CD4-positive, alpha-beta T cell treated with Interleukin-6 at 100 ng/mL for 8 hours (primary cell): ENCODE measurements at regions not wholly inside any gene's neighbourhood (a gene's known extent, or its start where the extent isn't known, plus 50 kb on each side); places are given as distances from the start of the nearest gene placed in this dataset.

Experiments
- DNase-seq: peaks from one replicate; pipeline ENCODE4 v3.0.0-alpha.2; 2020; ENCODE audit warnings: mixed read lengths, low spot score

DNA sequence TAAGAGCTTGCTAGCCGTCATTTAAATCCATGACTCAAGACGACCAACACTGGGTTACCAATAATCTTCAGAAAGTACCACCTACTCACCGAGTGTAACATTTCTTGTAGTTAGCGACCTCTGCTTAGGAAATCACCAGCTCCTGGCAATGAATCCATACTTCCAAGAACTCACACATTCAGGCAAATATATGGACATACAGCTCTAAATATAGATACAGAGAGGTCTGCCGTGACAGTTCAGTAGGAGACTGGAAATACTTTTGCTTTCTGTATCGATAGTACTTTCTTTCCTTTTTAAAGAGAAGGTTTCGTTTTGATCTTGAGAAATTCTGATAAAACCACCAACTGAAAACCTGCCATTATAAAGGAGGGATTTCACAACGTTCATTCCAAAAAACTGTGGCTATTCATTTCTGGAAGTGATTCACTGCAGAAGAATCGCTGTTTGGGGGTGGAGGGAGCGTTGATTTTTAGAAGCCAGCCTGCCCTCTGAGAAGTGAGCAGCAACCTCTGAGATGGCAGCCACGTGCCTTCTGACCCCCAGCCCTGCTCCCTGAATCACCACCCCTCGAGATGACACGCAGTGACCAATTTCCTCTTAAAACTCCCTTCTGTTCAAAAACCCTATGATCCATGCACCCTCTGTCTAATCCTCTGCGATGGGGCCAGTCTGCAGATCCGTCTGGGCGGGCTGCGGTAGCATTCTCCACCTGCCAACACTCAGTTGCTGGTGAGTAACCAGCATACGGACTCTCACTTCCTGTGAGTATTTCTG lies 179.0 kb upstream of the KLF14 start:
- peak; percentile 76 for DNase-seq

DNA sequence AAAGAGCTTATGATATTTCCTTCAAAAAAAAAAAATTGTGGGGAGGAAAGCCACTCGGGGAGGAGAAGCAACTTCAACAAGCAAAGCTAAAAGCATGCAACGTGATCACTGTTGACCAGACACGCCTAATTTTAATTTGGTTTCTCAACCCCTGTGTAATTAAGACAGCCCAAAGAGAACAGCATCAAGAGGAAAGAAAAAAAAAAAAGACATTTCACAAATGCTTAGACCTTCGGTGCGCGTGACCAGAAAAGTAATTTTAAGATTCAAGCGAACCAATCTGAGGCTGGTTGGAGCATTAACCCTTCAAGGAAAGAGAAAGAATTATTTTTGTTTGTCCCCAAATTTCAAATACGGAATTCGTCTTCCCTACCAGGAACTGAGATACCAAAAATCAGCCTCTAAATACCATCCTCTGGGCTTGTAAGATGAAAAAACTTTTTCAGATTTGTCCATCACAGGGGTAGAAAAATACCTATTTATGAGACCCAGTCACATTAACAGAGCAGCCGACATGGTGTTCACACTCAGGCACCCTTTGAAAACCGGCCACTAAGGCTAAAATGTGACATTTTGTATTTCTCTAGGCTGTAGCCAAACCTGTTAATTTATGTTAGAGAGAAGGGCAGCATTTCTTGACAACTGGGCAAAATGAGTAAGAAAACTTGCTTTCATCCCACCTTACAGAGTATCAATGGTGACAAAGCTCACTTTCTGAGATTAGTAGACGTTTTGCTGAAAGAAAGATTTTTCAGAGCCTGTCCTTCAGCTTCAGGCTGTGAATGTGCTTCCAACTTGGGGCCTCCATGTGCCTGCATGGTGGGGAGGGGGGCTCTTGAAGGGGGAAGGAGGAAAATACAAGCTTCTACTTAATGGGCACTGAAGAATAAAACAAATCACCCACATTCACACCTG lies 179.9 kb upstream of the KLF14 start:
- DNase-seq, result no peak

DNA sequence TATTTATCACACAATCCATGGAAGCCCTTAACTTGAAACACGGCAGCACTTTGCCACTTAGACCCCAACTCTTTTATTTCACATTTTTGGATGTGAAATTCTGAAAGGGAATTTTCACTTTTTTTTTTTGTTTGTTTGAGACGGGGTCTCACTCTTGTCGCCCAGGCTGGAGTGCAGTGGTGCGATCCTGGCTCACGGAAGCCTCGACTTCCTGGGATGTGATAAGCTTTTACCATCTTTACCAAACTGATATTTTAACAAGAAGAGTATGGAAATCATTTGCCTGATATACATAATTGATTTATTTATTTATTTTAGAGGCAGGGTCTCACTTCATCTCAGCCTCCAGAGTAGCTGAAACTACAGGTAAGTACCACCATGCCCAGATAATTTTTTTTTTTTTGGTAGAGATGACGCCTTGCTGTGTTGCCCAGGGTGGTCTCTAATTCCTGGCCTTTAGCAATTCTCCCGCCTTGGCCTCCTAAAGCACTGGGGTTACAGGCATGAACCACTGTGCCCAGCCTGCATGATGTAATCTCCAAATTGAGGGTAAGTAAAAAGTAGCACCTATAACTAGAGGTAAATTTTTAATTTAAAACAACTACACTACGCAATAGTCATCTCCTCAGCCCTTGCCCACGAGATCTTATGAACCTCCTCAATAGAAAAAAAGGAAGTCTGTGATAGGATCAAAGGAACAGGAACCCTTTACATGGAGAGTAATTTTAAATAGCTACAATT lies 180.7 kb upstream of the KLF14 start:
- no peak for DNase-seq

DNA sequence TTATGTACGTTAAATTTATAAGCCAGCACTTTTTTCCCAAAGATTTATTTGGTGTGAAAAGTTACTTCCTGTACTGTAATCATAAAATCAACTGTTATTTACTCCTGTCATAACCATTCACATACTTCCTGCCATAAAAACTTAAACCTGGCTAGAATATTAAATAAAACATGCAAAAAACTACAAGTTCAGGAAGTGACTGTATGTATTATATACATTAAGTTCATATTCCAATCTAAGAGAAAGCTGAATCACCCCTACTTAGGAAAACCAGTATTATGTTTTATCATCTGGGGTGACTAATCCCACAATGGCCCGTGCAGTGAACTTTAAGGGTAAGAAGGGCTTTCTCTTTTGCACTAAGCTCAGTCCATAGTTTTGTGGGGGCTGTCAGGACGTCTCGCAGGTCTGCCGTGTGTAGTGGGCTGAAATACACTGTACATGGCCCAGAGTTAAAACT lies 183.7 kb upstream of the KLF14 start:
- no peak for DNase-seq

DNA sequence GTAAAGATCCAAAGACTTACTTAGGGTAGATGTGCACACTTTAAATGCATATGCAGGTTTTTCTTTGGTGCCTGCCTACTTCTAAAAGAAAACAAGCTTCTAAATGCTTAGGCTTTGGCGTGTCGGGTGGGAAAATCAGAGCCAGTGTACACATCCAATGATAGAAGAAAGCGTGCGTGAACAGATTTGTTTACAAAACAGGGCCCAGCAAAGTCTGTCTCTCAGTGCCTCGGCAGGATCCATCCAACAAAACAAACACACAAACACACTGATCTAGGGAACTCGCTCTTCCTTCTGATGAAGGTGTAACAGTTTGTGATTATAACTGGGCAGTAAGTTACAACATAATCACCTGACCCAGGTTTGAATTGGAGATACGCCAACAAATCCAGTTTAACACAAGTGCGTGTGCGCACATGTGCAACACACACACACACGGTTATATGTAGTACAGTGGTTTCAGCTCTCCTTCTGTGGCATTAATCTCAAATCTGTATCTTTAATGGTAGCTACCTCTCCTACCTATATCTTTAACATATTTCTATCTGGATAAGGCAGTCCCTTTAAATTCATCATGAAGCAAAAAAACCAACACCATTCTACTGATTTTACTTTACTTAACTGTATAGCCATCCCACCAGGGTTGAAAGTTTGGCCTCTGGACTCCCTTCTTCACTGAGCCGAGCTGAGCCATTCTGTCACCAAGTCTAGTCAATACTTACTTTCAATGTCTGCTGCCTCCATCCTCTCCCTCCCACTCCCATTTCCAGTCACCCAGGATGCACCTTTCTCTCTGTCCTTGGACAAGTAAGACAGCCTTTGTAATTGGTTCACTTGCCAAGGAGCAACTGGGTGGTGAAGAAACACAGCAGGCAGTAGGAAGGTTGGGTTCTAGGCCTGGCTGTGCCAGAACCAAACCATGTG lies 184.4 kb upstream of the KLF14 start:
- DNase-seq, result no peak

DNA sequence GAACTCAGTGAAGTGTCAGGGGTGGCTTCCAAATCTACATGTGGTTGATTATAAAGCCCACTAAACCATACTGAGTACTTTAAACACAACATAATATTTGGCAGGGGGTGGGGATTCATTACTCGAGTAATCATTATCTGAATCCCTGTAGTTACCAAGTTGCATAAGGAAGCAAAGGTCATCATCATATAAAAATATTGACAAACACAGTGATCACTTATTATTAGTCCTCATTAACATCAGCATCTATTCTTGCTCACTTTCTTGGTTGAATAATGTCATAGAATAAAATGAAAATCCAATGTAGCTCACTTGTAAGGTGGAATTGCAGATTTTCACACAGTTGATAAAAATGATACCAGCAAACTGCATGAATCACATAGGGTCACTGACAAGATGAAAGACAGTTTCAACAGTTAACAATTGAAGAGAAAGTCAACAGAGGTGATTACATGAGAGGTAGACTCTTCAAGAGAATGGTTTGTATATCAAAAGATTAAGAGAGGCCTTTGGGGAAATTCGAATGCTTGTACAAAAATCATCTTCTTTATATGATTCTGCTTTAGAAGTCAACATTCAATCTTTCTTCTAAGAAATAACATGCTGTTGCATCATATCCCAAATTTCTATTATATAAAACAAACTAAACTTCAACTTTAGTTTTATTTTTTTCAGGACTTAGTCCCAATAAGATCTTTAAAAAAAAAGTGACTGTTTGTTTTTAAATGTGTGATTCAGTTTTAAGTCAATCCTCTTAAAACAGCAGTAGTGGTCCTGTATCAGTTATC lies 185.5 kb upstream of the KLF14 start:
- no peak for DNase-seq

DNA sequence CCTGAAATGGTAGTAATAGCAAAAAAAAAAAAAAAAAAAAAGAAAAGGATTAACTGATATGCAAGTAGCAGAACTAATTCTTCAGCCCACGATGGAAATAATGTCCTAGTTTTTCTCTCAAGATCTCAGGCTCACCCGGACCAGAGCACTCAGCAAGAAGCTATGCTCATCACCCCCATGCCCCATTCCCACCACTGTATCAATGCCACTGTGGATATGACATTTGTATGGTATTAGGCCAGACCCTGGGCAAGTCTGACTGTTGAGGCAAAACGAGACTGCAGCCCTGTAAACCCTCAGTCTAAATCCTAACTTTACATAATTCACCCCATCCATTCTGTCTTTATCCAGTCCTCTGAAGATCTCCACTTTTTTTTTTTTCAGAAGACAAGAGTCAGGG lies 186.1 kb upstream of the KLF14 start:
- no peak for DNase-seq

DNA sequence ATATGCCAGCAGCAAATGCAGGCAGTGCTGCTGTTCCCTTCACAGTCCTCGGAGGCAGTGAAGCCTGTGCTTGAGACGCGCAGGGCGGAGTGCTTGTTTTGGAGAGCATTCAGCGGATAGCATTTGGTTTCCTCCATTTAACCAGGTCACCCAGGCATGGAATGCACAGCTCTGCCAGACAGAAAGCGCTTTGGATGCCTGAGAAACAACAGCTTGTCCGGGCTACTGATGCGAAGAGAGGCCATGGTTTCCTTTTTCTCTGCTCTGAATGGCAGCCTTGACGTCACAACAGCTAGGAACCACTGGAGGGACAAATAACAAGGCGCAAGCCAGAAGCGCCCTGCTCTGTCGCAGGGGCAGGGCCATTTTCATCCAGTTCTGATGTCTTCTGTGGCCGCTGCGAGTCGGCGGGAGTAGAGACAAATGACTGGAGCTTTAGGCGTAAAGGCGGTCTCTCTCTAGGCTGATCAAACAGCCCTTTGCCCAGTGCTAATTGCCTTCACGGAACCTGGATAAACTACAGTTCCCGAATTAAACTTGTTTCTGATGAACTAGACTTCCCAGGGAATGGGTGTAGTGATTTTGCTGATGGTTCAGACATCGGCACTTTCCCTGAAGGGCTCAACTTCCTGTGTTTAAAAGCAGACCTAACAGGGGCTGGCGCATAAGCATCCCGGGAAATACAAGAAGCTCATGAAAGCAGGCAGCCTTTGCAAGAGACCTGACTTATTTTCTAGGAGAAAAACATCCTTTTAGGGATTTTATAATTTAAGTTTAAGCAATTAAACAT lies 187.6 kb upstream of the KLF14 start:
- no peak for DNase-seq

DNA sequence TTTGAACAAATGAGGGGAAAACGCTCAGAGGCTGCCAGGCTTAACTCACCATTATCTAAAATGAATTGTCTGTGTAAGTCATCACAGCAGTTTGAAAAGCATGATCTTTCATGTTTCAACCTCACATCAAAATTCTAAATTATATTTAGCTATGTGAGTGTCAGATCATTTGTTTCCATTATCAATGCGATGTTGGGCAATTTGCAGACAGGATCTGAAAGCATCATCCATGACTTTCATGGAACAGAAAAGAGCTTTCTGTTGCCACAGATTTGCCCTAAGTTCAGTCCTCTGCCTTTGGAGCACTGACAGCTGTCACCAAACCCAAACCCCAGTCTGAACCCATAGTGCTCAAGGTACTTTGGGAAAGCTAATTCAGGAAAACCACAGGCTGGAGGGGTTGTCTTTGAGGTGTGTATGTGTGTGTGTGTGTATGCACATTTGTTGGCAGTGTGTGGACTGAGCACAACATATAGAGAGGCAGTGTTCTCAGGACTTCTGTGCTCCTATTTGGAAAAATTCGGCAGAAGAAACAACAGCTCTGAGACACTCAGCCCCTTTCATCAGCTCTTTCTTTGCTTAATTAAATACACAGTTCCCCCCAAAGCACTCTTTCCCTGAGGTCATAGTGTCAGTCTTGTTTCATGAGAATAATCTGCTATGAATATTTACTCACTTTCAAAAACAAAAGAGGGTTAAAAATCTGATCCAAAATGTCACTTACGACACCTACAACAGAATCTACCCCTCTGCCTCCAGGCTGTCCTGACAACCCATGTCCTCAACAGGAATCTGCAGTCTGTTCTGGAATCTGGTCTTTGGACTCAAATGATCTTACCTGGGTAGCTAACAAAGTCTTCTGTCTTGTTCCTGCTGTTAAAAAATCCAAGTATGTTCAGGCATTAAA lies 188.5 kb upstream of the KLF14 start:
- no peak for DNase-seq

DNA sequence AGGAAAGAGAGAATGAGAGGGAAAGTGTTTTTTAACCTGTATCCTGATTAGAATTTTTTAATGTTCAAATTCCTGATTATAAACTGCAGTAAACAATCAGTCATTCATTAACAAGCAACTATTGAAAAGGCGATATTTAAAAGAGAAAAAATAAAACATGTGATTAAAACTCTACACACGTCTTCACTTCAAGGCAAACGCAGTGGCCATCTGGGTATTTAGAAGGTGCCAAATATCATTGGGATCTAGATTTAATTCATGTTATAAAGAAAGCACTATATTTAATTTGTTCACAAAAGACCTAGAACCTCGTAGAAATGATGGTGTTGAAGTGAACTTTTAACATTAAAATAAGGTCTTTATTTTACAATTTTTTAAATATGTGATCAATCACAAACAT lies 189.4 kb upstream of the KLF14 start:
- no peak for DNase-seq

DNA sequence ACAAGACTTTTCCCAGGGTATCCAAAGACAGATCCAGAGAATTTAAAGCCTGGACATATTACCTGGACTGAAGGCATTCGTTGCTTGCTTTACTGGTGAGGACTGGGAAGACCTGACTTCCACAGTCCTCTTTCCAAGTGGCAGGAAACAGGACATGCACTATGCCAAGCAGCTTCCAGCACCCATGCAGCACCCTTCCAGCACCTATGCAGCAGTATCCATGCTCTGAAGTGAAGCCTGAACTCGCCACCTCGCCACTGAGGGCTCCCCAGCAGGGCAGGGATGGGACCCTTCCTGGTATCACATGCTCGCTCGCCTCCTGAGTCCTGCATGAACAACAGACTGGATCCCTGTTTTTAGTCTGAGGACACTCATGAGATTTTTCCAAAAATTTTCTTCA lies 189.9 kb upstream of the KLF14 start:
- no peak for DNase-seq

DNA sequence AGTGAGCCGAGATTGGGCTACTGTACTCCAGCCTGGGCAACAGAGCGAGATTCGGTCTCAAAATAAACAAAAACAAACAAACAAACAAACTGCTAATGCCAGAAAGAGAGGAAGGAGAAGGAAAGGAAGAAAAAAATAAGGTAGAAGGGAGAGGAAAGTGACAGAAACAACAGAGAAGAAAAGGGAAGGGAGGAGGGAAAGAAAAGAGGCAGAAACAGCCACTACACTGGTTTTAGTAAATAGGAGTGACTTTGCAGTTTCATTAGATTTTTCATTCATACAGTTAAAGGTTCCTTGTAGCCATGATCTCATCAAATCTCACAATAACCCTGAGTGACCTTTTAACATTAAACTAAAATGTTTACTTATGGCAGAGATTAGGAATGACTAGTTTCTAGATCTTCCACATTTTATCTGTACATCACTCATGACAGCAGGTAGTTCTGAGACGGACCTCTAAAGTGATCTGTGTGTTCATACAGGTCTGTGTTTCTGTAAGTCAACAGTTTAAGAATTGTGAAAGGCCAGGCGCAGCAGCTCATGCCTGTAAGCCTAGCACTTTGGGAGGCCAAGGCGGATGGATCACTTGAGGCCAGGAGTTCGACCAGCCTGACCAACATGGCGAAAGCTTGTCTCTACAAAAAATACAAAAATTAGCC lies 191.3 kb upstream of the KLF14 start:
- DNase-seq, result no peak

DNA sequence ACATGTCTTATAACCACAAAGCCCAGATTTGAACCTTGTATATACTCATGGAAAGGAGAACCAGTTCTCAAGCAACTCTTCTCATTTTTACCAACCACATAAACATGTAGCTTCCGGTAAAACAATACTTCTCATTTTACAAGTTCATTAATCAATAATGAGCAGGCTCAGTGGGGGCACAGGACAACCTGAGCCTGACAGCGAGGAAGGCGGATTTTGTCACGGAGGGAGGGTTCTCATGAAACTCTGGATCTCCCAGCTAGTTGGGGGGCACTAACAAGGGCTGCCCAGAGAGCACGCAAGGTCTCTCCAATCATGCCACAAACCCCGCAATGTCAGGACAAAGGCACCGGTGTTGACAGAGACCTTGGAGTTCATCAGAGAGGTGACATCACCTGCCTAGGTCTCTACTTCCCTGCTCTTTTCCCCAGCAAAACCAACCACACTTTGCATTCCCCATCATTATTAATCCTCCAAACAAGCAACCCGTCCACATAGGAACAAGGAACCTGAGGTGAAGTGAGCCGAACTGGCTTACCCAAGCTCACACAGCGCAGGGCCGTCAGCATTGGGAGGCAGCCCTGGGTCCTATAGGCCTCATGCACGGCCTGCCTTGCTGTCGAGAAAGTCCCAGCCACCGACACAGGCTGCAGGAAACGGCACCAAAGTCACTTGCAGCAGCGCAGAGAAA lies 192.1 kb upstream of the KLF14 start:
- peak; percentile 40 for DNase-seq

DNA sequence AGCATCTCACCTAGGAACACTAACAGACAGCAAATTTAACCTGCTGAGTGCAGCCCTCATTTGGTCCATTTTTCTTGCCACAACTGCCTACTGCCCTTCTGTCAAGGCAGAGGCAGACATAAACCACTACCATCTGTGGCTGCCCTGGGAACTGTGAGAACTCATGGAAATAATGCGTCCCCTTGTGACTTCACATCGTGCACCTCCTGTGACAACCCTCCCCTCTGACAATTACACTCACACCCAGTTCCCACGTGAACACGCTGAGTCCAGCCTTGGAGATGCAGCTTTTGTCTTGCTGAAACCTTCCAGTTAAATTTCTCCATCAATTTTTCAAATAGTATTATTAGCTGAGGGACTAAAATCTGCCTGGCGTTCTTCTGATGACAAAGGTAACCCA lies 193.1 kb upstream of the KLF14 start:
- no peak for DNase-seq

DNA sequence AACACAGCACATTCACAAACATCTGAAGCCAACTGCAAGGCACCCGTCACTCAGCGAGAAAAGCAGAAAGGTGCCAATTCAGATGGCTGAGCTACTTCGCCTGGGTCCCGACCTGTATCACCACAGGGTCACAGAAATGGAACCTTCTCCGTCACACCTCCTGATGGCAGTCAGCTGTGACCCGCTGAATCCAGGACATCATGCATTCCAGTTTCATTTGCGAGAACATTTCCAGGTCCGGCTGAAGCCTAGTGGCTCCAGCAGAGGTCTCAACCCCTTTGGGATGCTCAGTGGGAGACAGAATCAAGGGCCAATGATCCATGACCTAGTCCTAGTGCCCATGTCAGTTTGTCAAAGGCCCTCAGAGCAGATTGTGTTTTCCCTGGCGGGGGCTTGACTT lies 193.6 kb upstream of the KLF14 start:
- DNase-seq, result no peak

DNA sequence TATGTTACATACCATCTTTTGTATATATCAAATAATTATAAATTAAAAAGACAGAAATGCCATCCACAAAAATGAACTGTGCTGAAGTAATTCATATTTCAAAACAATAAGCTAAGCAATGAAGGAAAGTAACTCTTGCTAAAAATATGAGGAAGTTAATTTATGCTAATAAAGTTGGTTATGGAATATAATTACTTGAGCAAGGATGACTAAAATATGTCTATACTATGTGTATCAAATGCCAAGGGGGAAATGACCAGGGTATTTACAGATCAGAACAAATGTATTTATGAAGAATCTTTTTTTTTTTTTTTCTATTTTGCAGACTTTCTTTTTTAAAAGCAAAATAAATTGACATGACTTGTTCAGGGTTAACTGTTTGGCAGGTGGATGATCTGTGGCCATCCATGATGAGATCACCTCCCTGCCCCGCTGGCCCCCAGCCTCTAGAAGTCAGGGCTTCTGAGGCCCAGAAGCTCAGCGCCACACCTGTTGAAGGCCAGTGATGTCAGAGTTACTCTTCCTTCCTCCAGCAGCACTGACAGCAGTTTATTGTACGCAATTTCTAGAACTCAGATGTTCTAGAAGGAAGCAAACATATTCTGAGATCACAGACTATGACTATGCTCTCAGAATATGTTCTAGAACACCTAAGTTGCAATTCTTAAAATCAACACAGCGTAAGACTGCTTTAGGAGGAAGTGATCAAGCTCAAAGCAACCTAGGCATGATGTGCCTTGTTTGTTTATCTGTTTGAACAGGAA lies 196.1 kb upstream of the KLF14 start:
- peak; percentile 35 for DNase-seq

DNA sequence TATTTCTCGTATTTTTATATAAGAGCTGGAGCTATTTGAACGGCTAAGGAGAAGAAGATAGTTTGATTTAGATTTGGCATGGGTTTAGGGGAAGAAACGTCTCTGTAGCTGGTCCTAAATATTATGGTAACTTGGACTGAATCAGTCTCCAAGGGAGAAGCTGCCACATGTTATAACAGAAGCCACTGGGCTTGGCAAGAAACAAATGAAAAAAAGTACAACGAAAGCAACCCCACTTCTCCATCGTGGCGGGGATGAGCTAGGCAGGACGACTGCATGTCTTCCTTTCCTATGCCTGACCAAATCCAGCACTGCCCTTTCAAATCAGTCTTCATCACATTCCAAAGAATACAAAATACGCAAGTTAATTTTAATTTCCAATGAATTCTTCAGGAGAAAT lies 196.7 kb upstream of the KLF14 start:
- DNase-seq, result no peak
